NT2/D1 (cell line): ENCODE measurements at regions not wholly inside any gene's neighbourhood (a gene's known extent, or its start where the extent isn't known, plus 50 kb on each side); places are given as distances from the start of the nearest gene placed in this dataset.

Source experiments
- SUZ12 ChIP-seq: IDR thresholded peaks from 2 replicates; pipeline ENCODE4 v1.6.1; 2011; ENCODE audit not compliant: insufficient read length, insufficient read depth; ENCODE audit errors: extremely low read depth
- YY1 ChIP-seq: IDR thresholded peaks from 2 replicates; pipeline ENCODE4 v1.6.1; 2011; ENCODE audit not compliant: insufficient read length, insufficient read depth
- ZNF274 ChIP-seq: IDR thresholded peaks from 2 replicates; pipeline ENCODE4 v1.6.1; 2011; ENCODE audit warnings: mild to moderate bottlenecking, low read depth, low read length

GRCh38 chr5:82356021-82356420 lies 77.9 kb upstream of the RPS23 start:
- TF ChIP-seq YY1 (no peak), ZNF274 (no peak), SUZ12 (no peak)
